ENCODE measurements at regions not wholly inside any gene's neighbourhood (a gene's known extent, or its start where the extent isn't known, plus 50 kb on each side); places are given as distances from the start of the nearest gene placed in this dataset.

- no peak overlapping the region for H2BK5ac ChIP-seq (ENCODE audit: insufficient read length, low read length)
- H3K18ac ChIP-seq (ENCODE audit: insufficient read length, low read depth, low read length) = no peak overlapping the region
- H3T11ph ChIP-seq (ENCODE audit: low read length) = no peak overlapping the region
- H2AK5ac ChIP-seq (ENCODE audit: insufficient read length, low read length) = no peak overlapping the region
- H2AFZ ChIP-seq (ENCODE audit: low read length) = no peak overlapping the region
- no peaks in the 10 kb centered on the region for H3K4me1 ChIP-seq (ENCODE audit: insufficient read depth, low read length)
- no peak overlapping the region for H3K4me2 ChIP-seq (ENCODE audit: insufficient read depth, insufficient read length, low read length)
- no peak for TF ChIP-seq CTCF (conservative IDR thresholded peaks at IDR 0.05)
- no peak overlapping the region for H2BK120ac ChIP-seq (ENCODE audit: low read depth, low read length, poor library complexity, severe bottlenecking)
- Mint-ChIP-seq H3K27ac (no peak overlapping the region), H3K27me3 (ENCODE audit: low read depth) (no peaks in the 10 kb centered on the region), H3K4me1 (no peaks in the 10 kb centered on the region), H3K36me3 (ENCODE audit: insufficient read depth in 1 of 3, low read depth in 3 of 3) (no peaks in the 10 kb centered on the region), H3K9me3 (no peaks in the 10 kb centered on the region), H3K4me3 (no peak overlapping the region)
- no peak overlapping the region for H3K23ac ChIP-seq (ENCODE audit: insufficient read length, low read depth, low read length)
- no peaks in the 10 kb centered on the region for H3K23me2 ChIP-seq (ENCODE audit: insufficient read length, low read depth, low read length, poor library complexity, severe bottlenecking)
- H2BK20ac ChIP-seq (ENCODE audit: low read depth, low read length, poor library complexity, severe bottlenecking) = no peak overlapping the region
- H3K14ac ChIP-seq (ENCODE audit: insufficient read depth, low read length) = no peak overlapping the region
- no peaks in the 10 kb centered on the region for H3K27me3 ChIP-seq (ENCODE audit: insufficient read depth, low read length)
- no peak overlapping the region for H3K27ac ChIP-seq (ENCODE audit: insufficient read length, low read depth, low read length)
- no peak overlapping the region for H3K9ac ChIP-seq (ENCODE audit: extremely low read depth, insufficient read length, low read length)
- H4K5ac ChIP-seq (ENCODE audit: insufficient read length, low read depth, low read length) = no peak overlapping the region
- no peak overlapping the region for H3K56ac ChIP-seq (ENCODE audit: insufficient read length, low read depth, low read length)
- no peak overlapping the region for H2BK12ac ChIP-seq (ENCODE audit: insufficient read length, low read depth, low read length)
- no peaks in the 10 kb centered on the region for H3K79me1 ChIP-seq (ENCODE audit: insufficient read depth, low read depth, low read length, poor library complexity, severe bottlenecking)
- H2BK15ac ChIP-seq (ENCODE audit: low read depth, low read length) = no peak overlapping the region
- no peaks in the 10 kb centered on the region for H4K20me1 ChIP-seq (ENCODE audit: control insufficient read depth, insufficient read depth, insufficient read length)
- no peaks in the 10 kb centered on the region for H3K9me3 ChIP-seq (ENCODE audit: control insufficient read depth, low read depth, low read length)
- H4K8ac ChIP-seq (replicated peaks; ENCODE audit: insufficient read length, low read depth, low read length) = no peak overlapping the region
- no peak overlapping the region for H4K91ac ChIP-seq (ENCODE audit: insufficient read length, low read depth, low read length)
- H3K4ac ChIP-seq (ENCODE audit: low read depth, low read length) = no peak overlapping the region
- WGBS (ENCODE audit: extremely low coverage, insufficient read length, low lambda C conversion rate) = no CpG with 5 or more reads among the region's 5 CpGs
- no peak for DNase-seq
- H3K79me2 ChIP-seq (ENCODE audit: insufficient read depth, low read length) = no peaks in the 10 kb centered on the region
Measured at GRCh38 chr2:18345848-18346247, 214.6 kb downstream of the RDH14 start.
